PC-9 (cell line): ENCODE measurements at regions not wholly inside any gene's neighbourhood (a gene's known extent, or its start where the extent isn't known, plus 50 kb on each side); places are given as distances from the start of the nearest gene placed in this dataset.

ENCODE experiments used
- CTCF ChIP-seq: fragments of 200-600 bp; sonication (generic); conservative IDR thresholded peaks from 2 replicates; pipeline ENCODE4 v1.6.1; 2017; ENCODE audit warnings: mixed run types, antibody characterized with exemption, mild to moderate bottlenecking, moderate library complexity
- EZH2 ChIP-seq: fragments of 200-600 bp; sonication (generic); IDR thresholded peaks from 2 replicates; pipeline ENCODE4 v1.8.0; 2017; ENCODE audit warnings: antibody characterized with exemption, low read depth

GRCh38 chr7:45347804-45348203 lies 190.2 kb downstream of the RAMP3 start:
- TF ChIP-seq CTCF (no peak), EZH2 (no peak)
